ENCODE measurements at regions not wholly inside any gene's neighbourhood (a gene's known extent, or its start where the extent isn't known, plus 50 kb on each side); places are given as distances from the start of the nearest gene placed in this dataset.

- Histone ChIP-seq H3K79me1 (ENCODE audit: insufficient read depth, low read depth, low read length, poor library complexity, severe bottlenecking) (no peaks in the 10 kb centered on the region), H3K9me3 (ENCODE audit: control insufficient read depth, low read depth, low read length) (no peaks in the 10 kb centered on the region), H3T11ph (ENCODE audit: low read length) (no peak overlapping the region), H3K56ac (ENCODE audit: insufficient read length, low read depth, low read length) (no peak overlapping the region), H2AFZ (ENCODE audit: low read length) (no peak overlapping the region), H4K91ac (ENCODE audit: insufficient read length, low read depth, low read length) (no peak overlapping the region), H3K23ac (ENCODE audit: insufficient read length, low read depth, low read length) (no peak overlapping the region), H3K27ac (ENCODE audit: insufficient read length, low read depth, low read length) (no peak overlapping the region), H3K27me3 (ENCODE audit: insufficient read depth, low read length) (no peaks in the 10 kb centered on the region), H3K23me2 (ENCODE audit: insufficient read length, low read depth, low read length, poor library complexity, severe bottlenecking) (peaks cover 3% of the 10 kb centered on the region), H2BK20ac (ENCODE audit: low read depth, low read length, poor library complexity, severe bottlenecking) (no peak overlapping the region), H2AK5ac (ENCODE audit: insufficient read length, low read length) (no peak overlapping the region), H3K4me1 (ENCODE audit: insufficient read depth, low read length) (peaks cover 3% of the 10 kb centered on the region; the same call in 1 of the 2 replicates), H3K18ac (ENCODE audit: insufficient read length, low read depth, low read length) (no peak overlapping the region), H3K4ac (ENCODE audit: low read depth, low read length) (no peak overlapping the region), H2BK5ac (ENCODE audit: insufficient read length, low read length) (no peak overlapping the region), H4K8ac (replicated peaks; ENCODE audit: insufficient read length, low read depth, low read length) (no peak overlapping the region), H2BK120ac (ENCODE audit: low read depth, low read length, poor library complexity, severe bottlenecking) (no peak overlapping the region), H4K5ac (ENCODE audit: insufficient read length, low read depth, low read length) (no peak overlapping the region), H3K9ac (ENCODE audit: extremely low read depth, insufficient read length, low read length) (no peak overlapping the region), H3K14ac (ENCODE audit: insufficient read depth, low read length) (no peak overlapping the region), H2BK15ac (ENCODE audit: low read depth, low read length) (no peak overlapping the region), H4K20me1 (ENCODE audit: control insufficient read depth, insufficient read depth, insufficient read length) (no peaks in the 10 kb centered on the region), H2BK12ac (ENCODE audit: insufficient read length, low read depth, low read length) (no peak overlapping the region), H3K79me2 (ENCODE audit: insufficient read depth, low read length) (no peaks in the 10 kb centered on the region; the same call in 1 of the 2 replicates), H3K4me2 (ENCODE audit: insufficient read depth, insufficient read length, low read length) (no peak overlapping the region)
- Mint-ChIP-seq H3K9me3 (no peaks in the 10 kb centered on the region), H3K4me3 (no peak overlapping the region), H3K27me3 (ENCODE audit: low read depth) (peaks cover 2% of the 10 kb centered on the region; the same call in 1 of the 2 replicates), H3K4me1 (peaks cover 14 to 18% of the 10 kb centered on the region in 2 experiments), H3K36me3 (ENCODE audit: insufficient read depth in 1 of 3, low read depth in 3 of 3) (no peaks in the 10 kb centered on the region), H3K27ac (no peak overlapping the region)
- no peak for DNase-seq
- WGBS (ENCODE audit: extremely low coverage, insufficient read length, low lambda C conversion rate), result no CpG with 5 or more reads among the region's 5 CpGs
- no peak for TF ChIP-seq CTCF (conservative IDR thresholded peaks at IDR 0.05)
These were observed 240.3 kb downstream of the SEC23IP start for GRCh38 chr10:120132811-120133210.

Measured in H9 (cell line).